ENCODE measurements at regions not wholly inside any gene's neighbourhood (a gene's known extent, or its start where the extent isn't known, plus 50 kb on each side); places are given as distances from the start of the nearest gene placed in this dataset.
"Not testable (repeated sequence)": the region's sequence is repeated elsewhere in the genome, so short reads cannot be mapped to it uniquely, and the experiment has no call there.

- TF ChIP-seq EZH2 (IDR thresholded peaks at IDR 0.05; ENCODE audit: borderline replicate concordance, control insufficient read depth, low read depth, low read length); CTCF (IDR thresholded peaks at IDR 0.05 in 2 of 3, conservative IDR thresholded peaks at IDR 0.05 in 1 of 3; ENCODE audit: control insufficient read depth in 2 of 3, extremely low read depth in 1 of 3, insufficient read depth in 1 of 3, low read depth in 3 of 3, low read length in 3 of 3); BRCA1 (IDR thresholded peaks at IDR 0.05; ENCODE audit: low read depth, low read length); KDM1A (IDR thresholded peaks at IDR 0.05; ENCODE audit: borderline replicate concordance); POLR2AphosphoS5 (IDR thresholded peaks at IDR 0.05; ENCODE audit: low read length); USF2 (IDR thresholded peaks at IDR 0.05; ENCODE audit: borderline replicate concordance, low read depth, low read length); BHLHE40 (IDR thresholded peaks at IDR 0.05; ENCODE audit: borderline replicate concordance in 1 of 2, low read depth in 2 of 2, low read length in 1 of 2); RAD21 (IDR thresholded peaks at IDR 0.05; ENCODE audit: insufficient read depth, low read depth, low read length); RFX5 (IDR thresholded peaks at IDR 0.05; ENCODE audit: low read depth, low read length); NR2C2 (IDR thresholded peaks at IDR 0.05; ENCODE audit: borderline replicate concordance, control insufficient read depth, insufficient read length, low read depth); TARDBP (IDR thresholded peaks at IDR 0.05; ENCODE audit: borderline replicate concordance); ELK1 (IDR thresholded peaks at IDR 0.05; ENCODE audit: low read depth, low read length): not testable (repeated sequence)
Measured at GRCh38 chr2:215630796-215631195, 194.9 kb upstream of the FN1 start.
